Activated naive CD4-positive, alpha-beta T cell treated with anti-CD3 and anti-CD28 coated beads, Interleukin-2, amount 50 U/mL, for 16 hours (primary cell): ENCODE measurements at regions not wholly inside any gene's neighbourhood (a gene's known extent, or its start where the extent isn't known, plus 50 kb on each side); places are given as distances from the start of the nearest gene placed in this dataset.
"Not testable (repeated sequence)": the region's sequence is repeated elsewhere in the genome, so short reads cannot be mapped to it uniquely, and the experiment has no call there.

ENCODE experiments used
- DNase-seq: peaks from one replicate; pipeline ENCODE4 v3.0.0-alpha.2; 2020

DNA sequence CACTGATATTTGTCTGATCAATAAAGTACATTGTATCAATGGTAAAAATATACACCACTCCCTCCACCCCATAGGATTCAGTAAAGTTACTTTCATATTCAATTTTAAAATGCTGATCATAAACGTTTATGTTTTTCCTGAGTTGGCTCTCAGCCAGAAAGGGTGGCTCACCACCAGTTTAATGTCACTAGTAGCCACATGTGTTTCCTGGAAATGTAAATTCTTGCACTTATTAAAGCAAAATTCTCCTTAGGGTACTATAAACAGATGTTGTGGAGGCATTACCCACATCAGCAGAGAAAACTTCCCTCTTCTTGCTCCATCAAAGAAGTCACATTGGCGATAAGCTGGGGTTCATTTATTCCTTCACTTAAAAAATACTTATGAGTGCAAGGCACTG lies 210.3 kb downstream of the SREK1 start:
- no peak for DNase-seq

DNA sequence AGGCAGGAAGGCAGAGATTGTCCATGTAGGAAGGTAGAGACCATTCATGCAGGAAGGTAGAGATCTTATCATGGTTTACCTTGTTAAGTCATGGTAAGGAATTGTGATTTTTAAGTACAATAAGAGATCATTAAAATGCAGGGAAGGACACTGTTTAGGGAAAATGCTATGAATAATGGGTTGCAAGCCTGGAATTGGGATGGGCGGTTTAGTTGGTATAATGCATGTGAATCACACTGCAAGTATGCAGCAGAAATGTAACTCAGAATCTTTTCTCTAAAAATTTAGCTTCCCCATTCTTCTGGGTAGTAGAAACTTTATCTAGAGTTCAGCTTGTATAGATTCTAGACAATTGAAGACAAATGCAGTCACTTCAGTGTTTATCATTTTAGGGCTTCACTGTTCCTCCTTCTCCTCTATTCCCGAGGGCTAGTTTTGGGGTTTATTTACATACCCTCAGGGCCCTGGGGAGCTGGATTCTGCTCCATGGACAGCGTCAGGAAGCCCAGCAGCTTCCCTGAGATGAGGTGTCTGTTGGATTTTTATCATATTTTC lies 212.0 kb downstream of the SREK1 start:
- no peak for DNase-seq

DNA sequence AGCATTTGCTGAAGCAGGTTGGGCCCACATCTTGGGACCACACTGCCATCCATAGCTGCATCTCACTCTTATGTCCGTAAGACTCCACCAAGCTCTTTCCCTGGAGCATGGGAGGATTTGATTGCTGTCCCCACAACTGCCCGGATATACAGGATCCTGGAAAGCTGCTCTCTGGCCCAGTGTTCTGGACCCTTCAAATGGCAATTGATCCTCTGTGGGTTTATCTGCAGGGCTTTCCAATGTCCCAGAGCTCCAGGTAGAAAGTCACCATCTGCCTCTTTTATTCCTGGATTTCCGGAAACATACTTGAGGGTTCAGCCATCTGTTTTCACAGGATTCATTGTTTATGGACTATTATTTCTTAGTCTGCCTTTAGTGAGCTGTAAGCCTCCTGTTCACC lies 214.6 kb downstream of the SREK1 start:
- DNase-seq = no peak

DNA sequence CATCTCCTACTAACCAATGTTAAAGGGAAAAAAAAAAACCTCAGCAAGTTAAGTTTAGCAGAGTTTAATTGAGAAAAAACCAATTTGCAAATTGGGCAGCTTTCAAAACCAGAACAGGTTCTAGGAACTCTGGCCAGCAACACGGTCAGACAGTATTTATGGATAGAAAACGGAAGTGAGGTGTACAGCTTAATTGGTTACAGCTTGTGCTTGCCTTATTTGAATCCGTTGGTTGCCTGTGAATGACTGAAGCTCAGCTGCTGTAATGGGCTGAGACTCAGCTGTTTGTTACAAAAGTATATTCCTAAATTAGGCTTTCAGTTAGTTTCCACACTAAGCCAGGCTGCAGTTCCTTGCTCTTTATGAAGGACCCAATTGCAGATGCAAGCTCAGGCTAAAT lies 217.0 kb downstream of the SREK1 start:
- DNase-seq = no peak

DNA sequence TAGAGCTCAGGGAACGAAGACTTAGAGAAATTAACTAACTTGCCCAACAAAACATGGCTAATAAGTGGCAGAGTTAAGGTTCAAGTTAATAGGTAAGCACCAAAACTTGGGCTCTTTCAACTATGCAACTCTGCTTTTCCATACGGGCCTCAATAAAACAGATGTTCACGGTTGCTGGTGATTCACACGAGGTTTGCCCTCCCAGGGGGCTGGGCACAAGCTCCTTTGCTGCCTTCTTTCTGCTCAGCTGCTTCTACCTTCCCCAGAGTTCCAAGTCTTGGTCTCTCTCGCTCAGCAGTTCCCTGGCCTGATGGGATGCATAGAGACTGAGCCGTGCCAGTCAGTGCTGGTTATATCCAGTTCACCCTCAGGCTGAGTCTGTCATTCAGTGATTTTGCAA lies 217.9 kb downstream of the SREK1 start:
- DNase-seq = no peak

DNA sequence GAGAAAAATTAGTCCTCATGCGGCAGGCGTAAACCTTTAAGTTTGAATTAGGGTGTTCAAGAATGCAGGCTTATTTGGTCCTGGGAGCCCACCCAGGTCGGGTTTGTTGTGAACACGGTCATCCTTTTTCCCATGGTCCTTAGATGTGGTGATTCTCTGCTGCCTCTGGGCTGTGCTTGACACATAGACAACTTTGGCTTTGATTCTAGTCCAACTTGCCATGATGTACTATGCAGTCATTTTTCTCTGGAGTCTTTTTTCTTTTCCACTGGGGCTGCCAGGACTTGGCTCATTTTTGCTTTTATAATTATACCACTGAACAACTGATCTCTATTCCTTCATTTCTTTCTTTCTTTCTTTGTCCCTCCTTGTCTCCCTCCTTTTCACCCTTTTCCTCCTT lies 218.6 kb downstream of the SREK1 start:
- DNase-seq = no peak

DNA sequence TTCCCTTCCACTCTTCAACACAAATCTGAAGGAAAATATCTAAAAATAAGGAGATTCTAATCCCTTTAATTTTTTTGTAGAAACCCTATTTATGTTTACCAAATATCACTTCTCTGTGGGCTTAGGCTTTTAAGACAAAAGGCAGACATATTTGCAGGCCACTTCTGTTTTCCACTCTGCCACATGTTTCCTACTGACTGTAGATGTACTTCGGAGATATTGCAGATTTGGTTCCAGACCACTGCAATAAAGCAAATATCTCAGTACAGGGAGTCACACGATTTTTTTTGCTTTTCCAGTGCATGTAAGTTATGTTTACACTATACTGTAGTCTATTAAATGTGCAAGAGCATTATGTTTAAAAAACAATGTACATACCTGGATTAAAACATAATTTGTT lies 219.0 kb downstream of the SREK1 start:
- DNase-seq = no peak

DNA sequence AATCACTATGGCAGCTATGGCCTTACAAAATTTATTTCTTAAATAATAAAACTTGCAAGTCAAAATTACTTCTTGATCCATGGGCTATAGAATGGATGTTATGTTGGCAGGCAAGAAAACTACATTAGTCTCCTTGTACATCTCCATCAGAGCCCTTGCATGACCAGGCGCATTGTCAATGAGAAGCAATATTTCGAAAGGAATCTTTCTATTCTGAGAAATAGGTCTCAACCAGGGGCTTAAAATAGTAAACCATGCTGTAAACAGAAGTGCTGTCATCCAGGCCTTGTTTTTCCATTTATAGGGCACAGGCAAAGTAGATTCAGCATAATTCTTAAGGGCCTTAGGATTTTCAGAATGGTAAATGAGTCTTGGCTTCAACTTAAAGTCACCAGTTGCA lies 220.1 kb downstream of the SREK1 start:
- DNase-seq = no peak

DNA sequence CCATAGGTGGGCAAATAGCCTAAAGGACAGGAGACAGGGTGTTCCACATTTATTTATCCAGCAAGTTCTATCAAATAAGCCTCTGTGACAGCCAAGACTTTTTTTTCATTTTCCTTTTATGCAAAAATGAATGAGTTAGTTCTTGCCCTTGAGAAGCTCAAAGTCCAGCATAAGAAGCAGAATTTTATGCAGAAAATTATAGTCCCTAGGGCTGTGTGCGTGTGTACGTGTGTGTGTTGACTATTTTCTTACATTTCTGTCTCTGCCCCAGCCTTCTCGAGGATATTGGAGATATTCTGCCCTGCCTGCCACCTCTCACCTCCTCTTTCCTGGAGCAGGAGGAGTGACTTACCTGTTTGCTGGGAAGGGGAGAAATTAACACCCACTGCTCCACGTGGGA lies 221.9 kb downstream of the SREK1 start:
- no peak for DNase-seq

DNA sequence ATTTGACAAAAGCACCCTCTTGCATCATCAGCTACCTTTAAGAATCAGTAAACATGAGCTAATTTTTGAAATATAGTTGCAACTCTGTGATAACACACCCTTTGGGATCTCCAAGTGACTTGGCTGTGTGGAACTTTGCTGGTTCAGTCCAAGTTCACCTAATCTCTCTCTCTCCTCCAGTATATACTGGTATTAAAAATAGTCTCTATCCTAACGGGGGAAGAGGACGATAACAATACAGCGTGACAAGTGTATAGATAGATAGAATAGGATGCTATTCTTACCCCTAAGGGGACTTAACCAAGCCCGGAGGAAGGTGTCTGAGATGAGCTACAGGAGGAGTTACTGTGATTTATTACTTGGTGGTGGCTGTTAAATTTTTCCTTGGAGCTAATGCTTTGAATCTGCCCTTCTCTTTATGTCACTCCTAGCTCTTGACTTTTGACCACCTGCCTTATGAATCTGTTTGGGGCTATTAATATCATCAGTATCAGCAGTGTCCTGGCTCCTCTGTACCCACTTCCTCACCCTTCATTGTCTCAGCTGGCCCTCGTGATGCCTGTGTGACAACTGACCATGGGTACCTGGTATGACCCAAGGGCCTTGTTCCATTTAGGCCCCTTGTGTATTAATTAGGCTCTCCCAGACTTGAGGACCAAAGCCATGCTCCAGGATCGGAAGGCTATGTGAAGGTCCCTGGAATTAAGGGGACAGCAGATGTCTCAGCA lies 223.9 kb downstream of the SREK1 start:
- DNase-seq = no peak

DNA sequence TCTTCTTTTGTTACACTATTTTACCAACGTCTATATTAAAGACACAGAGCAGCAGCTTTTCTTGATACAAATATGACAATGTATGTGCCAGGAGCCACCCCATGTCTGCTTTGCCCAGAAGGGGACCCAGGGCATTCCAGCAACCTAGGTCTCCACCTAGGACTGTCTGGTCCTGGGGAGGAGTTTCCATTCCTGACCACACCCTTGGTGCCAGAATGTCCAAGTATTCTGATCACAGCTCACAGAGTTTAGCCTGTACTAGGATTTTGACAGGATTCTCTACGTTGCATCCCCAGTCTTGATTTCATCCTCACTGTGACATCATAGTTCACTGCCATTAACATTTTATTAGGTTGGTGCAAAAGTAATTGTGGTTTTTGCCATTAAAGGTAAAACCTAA lies 224.7 kb downstream of the SREK1 start:
- DNase-seq = no peak

DNA sequence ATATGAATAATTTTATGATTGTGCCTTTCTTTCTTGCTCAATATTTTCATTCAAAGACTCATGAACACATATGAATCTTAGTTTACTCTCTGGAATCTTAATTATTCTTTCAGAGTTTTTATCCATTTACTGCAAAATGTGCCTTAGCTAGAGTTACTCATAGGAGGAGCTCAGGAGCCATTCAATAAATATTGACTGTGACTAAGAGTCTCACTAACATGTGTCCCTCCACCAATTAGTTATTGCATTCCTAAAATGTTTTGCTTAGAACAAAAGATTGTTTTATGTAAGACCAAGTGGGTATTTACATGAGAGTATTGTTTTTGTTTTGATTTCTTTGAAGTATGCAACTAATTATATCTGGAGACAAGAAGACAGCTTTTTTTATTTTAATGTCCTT lies 218.4 kb upstream of the MAST4 start:
- no peak for DNase-seq

DNA sequence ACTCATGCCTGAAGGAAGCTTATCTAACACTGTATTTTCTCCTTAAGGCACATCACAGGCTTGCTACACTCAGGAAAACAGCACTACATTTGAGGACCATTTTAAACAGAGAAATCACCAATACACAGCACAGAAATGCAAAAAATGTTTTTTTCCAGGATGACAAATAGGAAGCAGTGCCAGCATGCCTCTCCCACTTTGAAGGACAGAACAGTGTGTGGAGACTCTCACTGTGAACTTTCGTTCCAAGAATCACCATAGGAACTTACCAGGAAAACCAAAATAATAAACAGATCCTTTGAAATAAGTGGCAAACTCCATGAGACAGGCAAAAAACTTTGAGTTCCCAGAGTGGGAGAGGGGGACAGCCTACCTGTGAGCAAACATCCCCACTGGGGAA lies 217.8 kb upstream of the MAST4 start:
- DNase-seq = no peak

DNA sequence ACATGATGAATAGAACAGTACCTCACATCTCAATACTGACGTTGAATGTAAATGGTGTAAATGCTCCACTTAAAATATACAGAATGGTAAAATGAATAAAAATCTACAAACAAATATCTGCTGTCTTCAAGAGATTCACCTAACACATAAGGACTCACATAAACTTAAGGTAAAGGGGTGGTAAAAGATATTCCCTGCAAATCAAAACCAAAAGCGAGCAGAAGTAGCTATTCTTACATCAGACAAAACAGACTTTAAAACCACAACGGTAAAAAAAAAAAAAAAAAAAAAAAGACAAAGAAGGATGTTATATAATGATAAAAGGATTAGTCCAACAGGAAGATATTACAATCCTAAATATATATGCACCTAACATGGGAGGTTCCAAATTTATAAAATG lies 214.0 kb upstream of the MAST4 start:
- DNase-seq = no peak

DNA sequence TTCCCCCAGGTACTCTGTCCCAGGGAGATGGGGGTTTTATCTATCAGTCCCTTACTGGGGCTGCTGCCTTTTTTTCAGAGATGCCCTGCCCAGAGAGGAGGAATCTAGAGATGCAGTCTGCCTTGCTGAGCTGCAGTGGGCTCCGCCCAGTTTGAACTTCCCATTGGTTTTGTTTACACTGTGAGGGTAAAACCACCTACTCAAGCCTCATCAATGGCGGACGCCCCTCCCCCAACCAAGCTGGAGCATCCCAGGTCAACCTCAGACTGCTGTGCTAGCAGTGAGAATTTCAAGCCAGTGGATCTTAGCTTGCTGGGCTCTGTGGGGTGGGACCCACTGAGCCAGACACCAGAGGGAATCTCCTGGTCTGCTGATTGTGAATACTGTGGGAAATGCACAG lies 191.0 kb upstream of the MAST4 start:
- not testable (repeated sequence) for DNase-seq

DNA sequence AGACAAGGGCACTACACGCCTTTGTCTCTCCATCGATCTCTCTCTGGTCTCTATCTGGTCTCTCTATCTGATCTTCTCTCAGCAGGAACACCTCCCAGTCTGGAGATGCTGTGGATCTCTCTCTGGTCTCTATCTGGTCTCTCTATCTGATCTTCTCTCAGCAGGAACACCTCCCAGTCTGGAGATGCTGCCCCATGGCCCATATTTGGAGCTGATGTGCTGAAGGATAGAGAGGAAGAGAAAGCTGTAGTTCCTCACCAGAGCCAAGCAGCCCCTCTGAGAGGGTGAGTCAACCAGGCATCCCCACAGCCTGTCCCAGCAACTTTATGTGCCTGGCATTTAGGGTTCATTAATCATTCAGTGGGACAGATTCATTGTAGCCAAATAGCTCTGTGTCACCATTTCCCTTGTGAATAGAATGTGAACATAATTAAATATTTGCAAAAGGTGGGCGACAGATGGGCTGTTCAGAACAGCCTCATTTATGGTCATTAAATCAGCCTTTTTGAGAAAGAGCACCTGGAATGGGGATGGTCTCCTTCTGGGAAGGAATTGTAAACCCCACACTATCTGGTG lies 189.3 kb upstream of the MAST4 start:
- no peak for DNase-seq

DNA sequence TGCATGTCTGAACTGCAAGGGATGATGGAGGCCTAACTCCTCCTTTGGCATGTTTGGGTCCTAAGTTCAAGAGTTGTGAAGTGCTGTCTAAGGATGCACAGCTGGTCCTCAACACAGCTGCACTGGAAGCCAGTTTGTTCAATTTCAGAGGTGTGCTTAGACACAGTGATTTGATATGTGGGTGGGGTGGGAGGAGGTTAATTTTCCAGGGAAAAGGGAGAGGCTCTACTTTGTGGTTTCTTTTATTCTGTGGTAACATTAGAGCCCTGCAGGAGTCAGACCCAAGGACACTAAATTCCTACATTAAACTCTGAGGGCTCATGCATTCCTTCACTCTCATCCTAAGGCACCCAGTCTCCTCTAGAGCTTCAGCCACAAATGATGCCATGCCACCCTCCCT lies 188.4 kb upstream of the MAST4 start:
- no peak for DNase-seq

DNA sequence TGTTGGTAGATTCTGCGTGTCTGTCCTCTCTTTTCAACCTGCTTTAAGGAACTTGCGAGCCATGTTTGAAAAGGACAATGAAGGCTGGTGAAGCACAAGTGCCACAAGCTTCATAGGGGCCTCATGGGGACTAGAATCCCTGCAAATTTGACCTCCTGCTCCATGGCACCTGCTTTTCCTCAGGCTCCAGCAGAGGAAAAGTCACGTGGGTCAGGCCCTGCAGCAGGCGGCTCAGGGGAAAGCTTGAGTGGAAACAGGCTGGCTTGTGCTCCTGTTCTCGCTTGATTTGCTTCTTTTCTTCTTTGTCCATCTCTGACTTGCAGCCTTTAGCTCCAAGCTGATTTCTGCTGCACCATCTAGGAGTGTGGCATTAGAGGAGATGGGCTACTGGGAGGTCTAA lies 187.6 kb upstream of the MAST4 start:
- DNase-seq = no peak

DNA sequence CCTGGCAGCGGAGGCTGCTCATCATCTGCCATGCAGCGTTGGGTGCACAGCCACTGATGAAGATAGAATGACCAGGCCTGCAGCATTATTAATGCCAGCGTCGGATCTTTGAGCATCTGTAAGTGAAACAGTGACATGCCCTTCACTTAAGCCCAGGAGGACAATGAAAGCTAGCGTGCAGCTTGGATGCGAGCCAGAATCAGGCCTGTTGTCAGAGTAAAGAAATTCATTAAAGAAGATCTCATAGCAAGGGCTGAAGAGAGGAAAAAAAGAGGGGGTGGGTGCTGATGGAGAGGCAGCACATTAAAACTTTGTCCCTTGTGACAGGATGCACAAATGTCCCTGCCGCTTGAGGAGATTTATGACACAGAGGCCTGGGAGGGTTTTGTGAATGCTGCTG lies 186.1 kb upstream of the MAST4 start:
- DNase-seq = no peak

DNA sequence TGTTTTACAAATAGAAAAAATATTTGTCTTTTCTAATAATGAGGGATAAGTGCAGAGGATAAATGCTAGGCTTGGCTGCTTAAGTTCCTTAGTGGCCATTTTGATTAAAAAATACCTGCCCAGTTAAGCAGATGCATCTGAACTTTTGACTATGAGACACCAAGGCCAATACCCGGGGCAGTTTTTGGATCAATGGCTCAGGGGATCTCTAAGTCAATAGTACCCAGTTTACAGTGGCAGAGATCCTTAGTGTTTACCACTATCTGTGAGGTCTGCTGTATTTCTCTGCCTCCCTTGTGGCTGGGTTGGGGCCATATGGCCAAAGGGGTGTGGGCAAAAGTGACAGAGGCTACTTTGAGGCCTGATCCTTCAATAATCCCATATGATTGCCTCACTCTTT lies 184.5 kb upstream of the MAST4 start:
- DNase-seq = no peak

DNA sequence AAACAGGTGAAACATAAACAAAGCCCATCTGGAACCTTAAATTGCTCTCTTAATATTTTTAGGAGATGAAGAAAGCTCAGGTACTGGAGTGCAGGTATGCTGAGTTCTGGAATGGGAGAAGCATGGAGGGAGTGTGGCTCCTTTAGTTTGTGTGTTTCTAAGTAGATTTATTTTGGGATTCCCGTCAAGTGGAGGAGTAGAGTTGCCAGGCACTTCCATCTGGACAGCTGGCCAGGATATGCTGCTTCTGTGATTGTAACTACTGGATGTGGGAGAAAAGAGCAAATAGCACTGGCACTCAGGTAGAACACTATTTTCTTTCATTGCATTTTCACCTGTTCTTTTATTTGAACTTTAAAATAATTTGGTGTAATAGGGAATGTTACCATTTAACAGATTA lies 182.3 kb upstream of the MAST4 start:
- no peak for DNase-seq

DNA sequence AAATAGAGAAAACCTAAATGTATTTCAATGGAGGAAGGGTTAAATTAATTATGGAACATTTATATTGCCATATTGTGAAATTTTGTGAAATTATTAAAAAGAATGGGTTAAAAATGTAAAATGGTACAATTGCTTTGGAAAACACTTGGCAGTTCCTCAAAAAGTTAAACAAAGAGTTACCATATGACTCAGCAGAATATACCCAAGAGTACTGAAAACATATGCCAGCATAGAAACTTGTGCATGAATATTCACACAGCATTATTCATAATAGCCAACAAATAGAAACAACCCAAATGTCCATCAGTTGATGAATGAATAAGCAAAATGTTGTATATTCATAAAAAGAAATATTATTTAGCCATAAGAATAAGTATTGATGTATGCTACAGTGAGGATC lies 181.0 kb upstream of the MAST4 start:
- no peak for DNase-seq

DNA sequence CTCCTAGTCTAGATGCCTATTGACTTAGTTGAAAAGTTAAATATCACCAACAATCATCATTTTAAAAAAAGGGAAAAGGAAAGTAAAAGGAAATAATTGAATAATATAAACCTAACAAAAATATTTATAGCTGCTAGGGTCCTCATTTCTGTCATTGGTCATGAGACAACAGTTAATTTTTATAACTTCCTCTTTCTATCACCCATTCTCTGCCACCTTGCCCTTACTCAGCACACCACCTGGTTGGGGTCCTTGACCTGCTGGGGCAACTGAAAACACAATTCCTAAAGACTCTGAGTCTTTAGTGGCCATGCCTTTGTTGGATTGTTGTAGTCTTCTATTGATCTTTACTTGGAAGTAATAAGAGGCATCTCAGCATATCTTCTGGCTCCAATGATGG lies 179.5 kb upstream of the MAST4 start:
- no peak for DNase-seq

DNA sequence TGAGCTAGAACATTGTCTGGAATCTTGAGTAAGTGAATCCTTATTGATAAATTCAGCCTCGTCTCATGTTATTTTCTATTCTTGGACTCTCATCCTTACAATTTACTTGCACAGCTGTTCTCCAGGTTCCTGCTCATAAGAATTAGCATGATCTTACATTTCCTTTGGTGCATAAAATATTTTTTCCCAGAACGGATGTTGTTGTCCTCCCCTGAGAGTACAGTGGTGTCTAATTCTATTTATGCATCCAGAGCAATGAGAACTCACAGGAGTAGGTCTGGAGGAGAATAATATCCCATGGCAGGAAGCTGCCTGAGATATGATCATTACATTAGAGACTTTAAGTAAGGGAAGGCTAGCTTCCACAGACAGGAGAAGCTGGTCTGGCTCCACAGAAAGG lies 178.4 kb upstream of the MAST4 start:
- DNase-seq = no peak

DNA sequence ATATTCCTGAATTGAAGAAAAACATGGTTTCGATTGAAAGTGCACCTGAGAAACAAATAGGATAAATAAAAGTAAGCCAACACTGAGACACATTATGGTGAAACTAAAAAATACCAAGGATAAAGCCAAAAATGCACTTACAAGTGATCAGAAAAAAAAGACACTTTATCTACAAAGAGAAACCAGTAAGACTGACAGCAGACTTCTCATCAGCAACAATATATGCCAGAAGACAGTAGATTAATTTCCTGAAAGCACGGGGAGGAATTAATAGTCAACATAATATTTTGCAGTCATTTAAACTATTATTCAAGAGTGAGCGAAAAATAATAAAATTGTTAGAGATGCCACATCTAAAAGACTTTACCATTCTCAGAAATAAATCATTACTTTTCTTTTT lies 172.7 kb upstream of the MAST4 start:
- no peak for DNase-seq
